GM19438 (cell line): ENCODE measurements at regions not wholly inside any gene's neighbourhood (a gene's known extent, or its start where the extent isn't known, plus 50 kb on each side); places are given as distances from the start of the nearest gene placed in this dataset.

Experiments used
- ATAC-seq: cut with Tn5 transposase; IDR thresholded peaks from one replicate; pipeline ENCODE4 v1.9.1; 2021; ENCODE audit warnings: low read depth; ENCODE audit not compliant: unreplicated experiment

- no peak for ATAC-seq
These were observed 478.8 kb upstream of the RAG2 start for GRCh38 chr11:37076866-37077265.

DNA sequence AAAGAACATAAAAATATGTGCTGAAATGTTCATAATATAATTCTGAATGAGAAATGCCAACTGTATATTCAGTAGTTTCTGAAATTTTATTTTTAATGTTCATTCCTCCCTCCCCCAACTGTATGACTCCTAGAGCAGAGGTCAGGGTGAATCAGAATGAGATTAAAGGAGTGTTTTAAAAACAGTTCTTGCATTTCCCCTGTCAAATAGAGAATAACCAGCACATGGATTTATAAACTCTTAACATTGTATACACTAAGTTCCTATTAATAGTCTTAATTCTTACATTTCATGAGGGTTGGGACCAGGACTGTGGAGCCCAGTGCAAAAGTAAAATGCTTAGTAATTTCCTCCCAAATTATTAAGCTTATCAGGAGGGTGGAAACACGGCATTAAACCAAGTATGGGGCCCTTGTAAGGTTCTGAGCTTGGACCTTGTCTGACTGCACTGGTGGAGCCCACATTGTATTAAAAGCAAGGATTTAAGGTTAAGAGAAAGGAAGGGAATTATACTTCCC lies 474.6 kb upstream of the RAG2 start:
- ATAC-seq, result no peak

DNA sequence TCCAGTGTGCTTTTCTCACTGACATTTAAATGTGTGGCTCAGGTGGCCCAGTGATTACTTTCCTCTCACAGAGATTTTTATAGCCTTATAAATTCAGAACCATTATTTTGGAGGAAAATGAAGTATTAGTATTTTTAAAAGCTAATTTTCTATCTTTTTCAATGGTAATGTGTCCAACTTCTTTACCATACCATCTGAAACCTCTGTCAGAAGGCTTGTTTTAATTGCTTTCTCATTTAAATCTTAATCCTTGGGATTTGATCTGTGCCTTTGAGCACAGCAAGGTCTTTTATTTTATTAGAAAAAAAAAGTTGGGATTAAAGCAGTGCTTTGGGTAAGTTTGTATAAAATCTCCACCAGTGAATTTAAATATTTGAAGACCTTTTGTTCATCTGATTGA lies 452.3 kb upstream of the RAG2 start:
- ATAC-seq, result no peak

DNA sequence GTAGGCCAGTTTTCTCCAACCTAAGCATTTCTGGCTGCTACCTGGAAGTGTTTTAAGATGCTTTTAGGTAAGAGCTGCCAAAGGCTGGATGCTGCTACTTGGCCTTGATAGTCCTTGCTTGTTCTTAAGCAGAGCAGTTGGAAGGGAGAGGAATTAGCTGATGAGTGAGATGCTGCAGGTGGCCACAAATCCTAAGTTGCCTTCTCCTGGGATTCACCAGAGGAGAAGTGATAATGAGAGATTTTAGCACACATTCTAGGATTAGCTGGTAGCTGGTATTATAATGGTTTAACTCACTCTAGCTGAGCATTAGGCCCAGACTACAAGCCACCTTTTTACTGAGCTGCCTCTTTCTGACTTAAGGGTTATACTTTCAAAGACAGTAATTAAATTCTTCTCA lies 442.9 kb upstream of the RAG2 start:
- ATAC-seq, result no peak

- ATAC-seq, result no peak
These were observed 440.9 kb upstream of the RAG2 start for GRCh38 chr11:37038911-37039310.

- no peak for ATAC-seq
These were observed 428.7 kb upstream of the RAG2 start for GRCh38 chr11:37026741-37027140.

- no peak for ATAC-seq
These were observed 428.3 kb upstream of the RAG2 start for GRCh38 chr11:37026326-37026725.

DNA sequence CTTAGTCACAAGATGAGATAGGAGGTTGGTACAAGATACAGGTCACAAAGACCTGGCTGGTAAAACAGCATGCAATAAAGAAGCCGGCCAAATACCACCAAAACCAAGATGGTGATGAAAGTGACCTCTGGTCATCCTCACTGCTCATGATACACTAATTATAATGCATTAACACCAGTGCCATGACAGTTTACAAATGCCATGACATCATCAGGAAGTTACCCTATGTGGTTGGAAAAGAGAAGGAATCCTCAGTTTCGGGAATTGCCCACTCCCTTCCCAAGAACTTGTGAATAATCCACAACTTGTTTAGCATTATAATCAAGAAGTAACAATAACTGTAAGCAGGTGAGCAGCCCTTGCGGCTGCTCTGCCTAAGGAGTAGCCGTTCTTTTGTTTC lies 408.5 kb upstream of the RAG2 start:
- no peak for ATAC-seq

DNA sequence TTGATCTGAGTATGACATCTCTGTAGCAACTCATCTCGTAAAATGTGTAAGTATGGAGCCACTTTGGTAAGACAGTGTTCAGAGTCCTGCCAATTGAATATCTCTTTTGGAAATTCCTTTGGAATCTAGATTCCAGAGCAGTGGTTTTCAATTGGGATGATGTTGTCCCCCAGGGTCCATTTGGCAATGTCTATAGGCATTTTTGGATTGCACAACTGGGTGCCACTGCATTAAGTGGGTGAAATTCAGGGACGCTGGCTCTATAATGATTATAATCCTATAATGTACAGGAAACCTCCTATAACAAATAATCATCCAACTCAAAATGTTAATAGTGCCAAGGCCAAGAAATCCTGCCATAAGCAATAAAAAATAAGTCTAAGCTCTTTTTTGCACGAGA lies 404.8 kb upstream of the RAG2 start:
- no peak for ATAC-seq

GRCh38 chr11:36997656-36998055 lies 399.6 kb upstream of the RAG2 start:
- ATAC-seq, result no peak

DNA sequence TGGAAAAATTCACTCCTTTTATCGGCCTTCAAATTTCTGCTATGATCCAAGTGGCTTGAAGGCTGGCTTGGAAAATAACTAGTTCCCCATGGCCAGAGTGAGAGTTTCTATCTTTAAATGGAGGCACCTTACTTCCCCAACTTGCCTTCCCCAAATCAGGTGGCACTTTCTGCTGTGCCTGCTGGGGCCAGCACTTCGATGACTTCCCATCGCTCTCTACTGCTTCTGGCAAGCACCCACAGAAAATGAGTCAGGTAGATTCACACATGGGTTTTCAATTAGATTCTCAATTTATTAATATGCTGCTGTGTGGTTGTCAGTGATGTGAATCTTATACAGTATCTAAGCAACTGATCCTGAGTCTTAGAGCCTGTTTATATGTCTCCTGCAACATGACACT lies 398.8 kb upstream of the RAG2 start:
- ATAC-seq, result no peak

- no peak for ATAC-seq
These were observed 396.2 kb upstream of the RAG2 start for GRCh38 chr11:36994208-36994607.

DNA sequence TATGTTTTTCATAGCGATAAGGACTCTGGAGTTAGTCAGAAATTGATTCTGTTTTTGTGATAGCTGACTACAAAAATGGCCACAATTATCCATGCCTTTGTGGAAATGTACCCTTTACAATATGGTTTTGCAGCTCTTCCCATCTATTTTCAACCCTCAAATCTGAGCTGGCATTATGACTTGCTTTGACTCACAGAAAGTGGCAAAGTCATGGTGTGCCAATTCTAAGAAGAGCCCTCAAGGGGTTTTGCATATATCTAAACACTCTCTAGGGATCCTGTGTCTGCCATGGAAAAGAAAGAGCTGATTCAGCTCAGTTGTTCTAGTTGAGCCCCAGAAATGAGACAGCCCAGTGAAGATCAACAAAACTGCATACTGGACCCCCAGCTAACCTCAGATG lies 390.5 kb upstream of the RAG2 start:
- ATAC-seq, result no peak

DNA sequence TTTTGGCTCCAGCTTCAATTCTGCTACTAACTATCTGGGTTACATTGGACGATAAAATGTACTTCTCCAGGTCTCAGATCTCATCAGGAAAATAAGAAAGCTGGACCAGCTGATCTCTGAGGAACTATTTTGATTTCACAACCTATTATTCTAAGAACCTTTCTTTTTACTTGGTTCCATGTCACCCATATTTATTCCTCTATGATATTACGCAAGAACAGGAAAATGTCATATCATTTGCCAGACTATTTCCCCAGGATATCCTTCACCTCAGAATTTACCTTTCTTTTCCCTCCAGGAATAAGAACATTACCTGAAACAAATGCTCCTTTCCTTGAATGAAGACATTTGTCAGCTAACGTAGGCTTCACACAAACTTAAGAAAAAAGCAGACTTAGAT lies 387.5 kb upstream of the RAG2 start:
- no peak for ATAC-seq

DNA sequence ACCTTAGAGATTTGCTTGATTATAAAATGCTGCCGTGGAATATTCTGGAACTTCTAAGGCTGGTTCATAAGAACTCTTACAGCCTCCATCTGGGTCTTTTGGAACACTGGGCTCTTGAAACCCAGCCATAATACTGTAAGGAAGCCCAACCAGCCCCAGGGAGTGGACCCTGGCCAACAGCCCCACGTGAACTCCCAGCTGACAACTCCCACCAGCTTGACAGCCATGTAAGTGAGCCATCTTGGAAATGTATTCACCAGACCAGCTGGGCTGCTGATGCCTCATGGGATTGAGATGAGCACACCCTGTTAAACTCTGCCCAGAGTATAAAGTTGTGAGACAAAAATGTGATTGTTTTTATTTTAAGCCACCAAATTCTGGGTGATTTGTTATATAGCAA lies 378.7 kb upstream of the RAG2 start:
- ATAC-seq, result no peak

DNA sequence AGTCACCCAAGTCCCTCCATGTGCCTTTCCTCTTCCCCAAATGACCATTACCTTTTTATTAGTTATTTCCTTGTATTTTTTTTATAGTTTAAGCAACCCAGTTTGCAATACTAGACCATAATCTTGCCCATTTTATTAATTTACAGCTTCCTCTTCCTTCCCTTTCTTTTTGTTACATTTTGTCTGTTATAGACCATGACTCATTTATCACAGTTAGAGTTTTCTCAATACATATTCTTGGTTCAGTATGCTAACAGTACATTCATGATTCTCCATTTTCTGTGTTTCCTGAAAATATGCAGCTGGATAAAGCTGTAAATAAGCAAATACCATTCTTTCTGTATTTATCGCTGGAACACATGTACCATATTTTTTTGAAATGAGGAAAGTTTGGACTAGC lies 376.7 kb upstream of the RAG2 start:
- no peak for ATAC-seq

DNA sequence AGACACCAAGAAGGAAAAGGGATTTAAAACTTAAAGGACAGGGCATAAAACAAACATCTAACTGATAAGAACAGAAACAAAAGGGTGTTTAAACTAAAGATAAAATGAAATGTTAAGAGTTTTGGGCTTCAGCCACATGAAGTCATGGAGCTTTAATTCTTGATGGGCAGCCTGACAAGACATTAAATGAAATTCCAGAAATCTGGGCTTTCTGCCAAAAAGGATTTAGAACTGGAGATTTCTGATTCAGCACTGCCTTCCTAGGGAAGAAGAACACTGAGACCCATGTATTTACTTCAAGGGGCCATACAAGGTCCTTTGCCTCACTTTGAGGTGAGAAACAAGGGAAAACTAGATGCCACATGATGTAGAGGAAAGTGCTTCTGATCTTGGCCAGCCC lies 355.9 kb upstream of the RAG2 start:
- no peak for ATAC-seq

DNA sequence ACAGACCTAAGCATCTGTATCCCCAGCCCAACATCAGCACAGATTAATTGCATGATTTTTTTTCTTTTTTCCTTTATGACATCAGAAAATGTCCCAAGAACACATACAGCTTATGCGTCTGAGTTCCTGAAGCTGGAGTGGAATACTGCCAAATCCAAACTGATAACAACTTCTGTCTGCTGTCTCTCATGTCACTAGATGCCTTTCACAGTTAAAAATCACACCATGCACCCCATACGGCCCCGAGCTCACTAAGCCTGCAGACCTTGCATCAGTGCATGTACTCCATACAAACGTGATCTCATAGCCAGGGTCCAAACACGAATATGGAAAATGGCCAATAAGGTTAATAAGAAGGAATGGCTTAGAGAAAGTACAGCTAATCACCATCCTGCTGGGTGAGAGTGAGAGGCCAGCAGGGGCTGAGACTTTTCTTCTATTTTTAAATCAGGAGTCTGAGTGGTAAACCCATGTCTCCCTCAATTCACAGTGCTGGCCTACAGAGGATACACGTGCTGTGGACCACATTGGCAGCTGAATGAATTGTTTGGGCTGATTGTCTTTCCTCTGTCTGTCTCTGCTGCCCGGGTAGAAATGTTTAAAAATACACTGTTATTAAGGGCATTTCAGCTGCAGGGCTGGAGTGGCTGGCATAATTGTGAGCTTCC lies 350.6 kb upstream of the RAG2 start:
- no peak for ATAC-seq

DNA sequence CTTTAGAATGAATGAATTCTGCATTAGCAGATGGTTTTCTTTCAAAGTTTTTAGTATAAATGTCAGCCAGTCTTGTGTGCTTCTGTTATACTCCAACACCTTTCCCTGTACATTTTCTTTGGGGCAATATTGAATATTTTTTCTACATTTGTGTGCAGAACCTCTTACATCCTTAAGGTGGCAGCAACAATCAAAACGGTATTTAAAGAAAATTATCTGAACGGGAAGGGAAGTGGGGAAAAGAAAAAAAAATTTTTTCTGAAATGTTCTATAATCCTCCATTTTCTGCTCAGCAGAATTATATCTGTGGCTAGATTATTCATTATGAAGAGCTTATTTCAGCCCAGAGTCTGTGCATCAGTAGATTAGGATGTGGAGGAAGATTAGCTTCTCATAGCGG lies 347.3 kb upstream of the RAG2 start:
- no peak for ATAC-seq

DNA sequence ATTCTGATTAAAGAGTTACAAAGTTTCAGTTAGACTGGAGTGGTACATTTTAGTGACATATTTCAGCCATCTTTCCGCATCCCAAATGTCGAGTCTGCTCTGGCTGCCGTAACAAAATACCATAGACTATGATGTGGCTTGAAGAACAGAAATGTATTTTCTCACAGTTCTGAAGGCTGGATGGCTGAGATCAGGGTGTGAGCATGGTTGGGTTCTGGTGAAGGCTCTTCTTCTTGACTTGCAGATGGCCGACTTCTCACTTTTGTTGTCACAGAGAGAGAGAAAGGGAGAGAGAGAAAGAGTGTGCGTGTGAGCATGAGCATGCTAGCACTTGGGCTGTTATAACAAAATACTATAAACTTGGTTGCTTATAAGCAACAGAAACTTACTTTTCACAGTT lies 335.4 kb upstream of the RAG2 start:
- no peak for ATAC-seq

DNA sequence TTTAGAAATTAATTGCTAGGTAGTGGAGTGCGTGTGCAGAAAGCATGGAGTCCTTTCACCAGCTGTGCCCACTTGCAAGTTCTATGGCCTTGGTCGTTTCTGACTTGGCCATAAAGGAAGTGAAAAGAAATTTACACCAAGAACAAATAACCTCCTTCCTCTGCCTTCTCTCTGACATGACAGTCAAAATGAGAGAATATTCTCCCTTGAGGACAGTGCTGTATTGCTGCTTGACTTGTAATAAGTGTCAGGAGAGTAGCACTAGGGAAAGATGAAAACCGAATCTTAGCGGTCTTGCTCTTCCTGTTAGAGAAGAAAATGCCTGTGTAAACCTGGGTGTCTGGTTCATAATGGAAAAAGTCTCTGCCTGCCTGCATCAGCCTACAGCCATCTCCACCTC lies 333.1 kb upstream of the RAG2 start:
- no peak for ATAC-seq

- no peak for ATAC-seq
These were observed 332.2 kb upstream of the RAG2 start for GRCh38 chr11:36930256-36930655.

DNA sequence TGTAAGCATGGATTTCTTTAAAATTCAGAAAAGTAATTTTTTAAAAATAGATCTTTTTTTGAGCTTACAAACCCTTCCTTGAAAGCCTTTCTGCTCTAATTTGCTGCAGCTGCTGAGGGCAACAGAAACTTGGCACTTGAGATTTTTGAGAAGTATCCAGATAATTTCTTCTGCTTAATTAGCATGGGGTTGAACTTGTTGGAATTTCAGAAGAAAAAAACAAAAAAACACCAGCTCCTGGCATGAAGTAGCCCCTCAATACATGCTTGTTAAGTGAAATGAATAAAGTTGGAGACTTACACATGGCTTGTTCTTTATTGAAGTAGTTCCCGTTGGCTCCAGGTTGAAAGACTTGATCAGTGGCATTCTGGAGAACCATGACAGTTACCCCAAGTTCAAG lies 331.4 kb upstream of the RAG2 start:
- ATAC-seq, result no peak
